Neural progenitor cell (in vitro differentiated cells): ENCODE measurements at regions not wholly inside any gene's neighbourhood (a gene's known extent, or its start where the extent isn't known, plus 50 kb on each side); places are given as distances from the start of the nearest gene placed in this dataset.

Experiments used
- EZH2phosphoT487 ChIP-seq: fragments of 200-600 bp; sonication (generic); IDR thresholded peaks from 2 replicates; pipeline ENCODE4 v1.6.1; 2017; ENCODE audit warnings: antibody characterized with exemption
- TF ChIP-seq, protein P1 (sequence below): fragments of 200-600 bp; sonication (generic); IDR thresholded peaks from 2 replicates; pipeline ENCODE4 v1.5.1; 2017; ENCODE audit warnings: antibody characterized with exemption, mild to moderate bottlenecking

DNA sequence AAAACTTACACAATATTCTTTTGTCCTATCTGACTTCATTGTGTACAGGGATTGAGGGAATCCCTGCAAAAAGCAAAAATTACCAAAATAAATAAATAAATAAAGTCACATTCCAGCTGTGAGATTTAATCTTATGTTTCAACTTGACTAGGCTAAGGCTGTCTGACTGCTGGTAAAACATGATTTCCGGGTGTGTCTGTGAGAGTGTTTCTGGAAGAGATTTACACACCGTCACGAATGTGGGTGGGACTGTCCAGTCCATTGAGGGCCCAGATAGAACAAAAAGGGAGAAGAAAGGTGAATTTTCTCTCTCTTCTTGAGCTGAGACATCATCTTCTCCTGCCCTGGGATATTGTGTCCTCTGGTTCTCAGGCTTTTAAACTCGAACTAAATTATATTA is 166.1 kb downstream of the LIG4 start:
- TF ChIP-seq, protein P1, sequence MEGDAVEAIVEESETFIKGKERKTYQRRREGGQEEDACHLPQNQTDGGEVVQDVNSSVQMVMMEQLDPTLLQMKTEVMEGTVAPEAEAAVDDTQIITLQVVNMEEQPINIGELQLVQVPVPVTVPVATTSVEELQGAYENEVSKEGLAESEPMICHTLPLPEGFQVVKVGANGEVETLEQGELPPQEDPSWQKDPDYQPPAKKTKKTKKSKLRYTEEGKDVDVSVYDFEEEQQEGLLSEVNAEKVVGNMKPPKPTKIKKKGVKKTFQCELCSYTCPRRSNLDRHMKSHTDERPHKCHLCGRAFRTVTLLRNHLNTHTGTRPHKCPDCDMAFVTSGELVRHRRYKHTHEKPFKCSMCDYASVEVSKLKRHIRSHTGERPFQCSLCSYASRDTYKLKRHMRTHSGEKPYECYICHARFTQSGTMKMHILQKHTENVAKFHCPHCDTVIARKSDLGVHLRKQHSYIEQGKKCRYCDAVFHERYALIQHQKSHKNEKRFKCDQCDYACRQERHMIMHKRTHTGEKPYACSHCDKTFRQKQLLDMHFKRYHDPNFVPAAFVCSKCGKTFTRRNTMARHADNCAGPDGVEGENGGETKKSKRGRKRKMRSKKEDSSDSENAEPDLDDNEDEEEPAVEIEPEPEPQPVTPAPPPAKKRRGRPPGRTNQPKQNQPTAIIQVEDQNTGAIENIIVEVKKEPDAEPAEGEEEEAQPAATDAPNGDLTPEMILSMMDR = no peak
- TF ChIP-seq EZH2phosphoT487 = no peak
